PC-9 (cell line): ENCODE measurements at regions not wholly inside any gene's neighbourhood (a gene's known extent, or its start where the extent isn't known, plus 50 kb on each side); places are given as distances from the start of the nearest gene placed in this dataset.

Source experiments
- CTCF ChIP-seq: fragments of 200-600 bp; sonication (generic); conservative IDR thresholded peaks from 2 replicates; pipeline ENCODE4 v1.6.1; 2017; ENCODE audit warnings: mixed run types, antibody characterized with exemption, mild to moderate bottlenecking, moderate library complexity
- EZH2 ChIP-seq: fragments of 200-600 bp; sonication (generic); IDR thresholded peaks from 2 replicates; pipeline ENCODE4 v1.8.0; 2017; ENCODE audit warnings: antibody characterized with exemption, low read depth

- no peak for TF ChIP-seq CTCF
- TF ChIP-seq EZH2: no peak
Observed at GRCh38 chr3:160103397-160103796, 114.8 kb downstream of the IL12A start.
